ENCODE measurements at regions not wholly inside any gene's neighbourhood (a gene's known extent, or its start where the extent isn't known, plus 50 kb on each side); places are given as distances from the start of the nearest gene placed in this dataset.
"Not testable (repeated sequence)": the region's sequence is repeated elsewhere in the genome, so short reads cannot be mapped to it uniquely, and the experiment has no call there.

GRCh38 chr21:41585199-41585994 is 77.4 kb upstream of the TMPRSS2 start:
- DNase-seq (ENCODE audit: low read depth) = no peak

- DNase-seq (ENCODE audit: low read depth) = no peak
These were observed 76.7 kb upstream of the TMPRSS2 start for GRCh38 chr21:41584603-41585176.

GRCh38 chr21:41583274-41583790 is 75.4 kb upstream of the TMPRSS2 start:
- no peak for DNase-seq (ENCODE audit: low read depth)

- no peak for DNase-seq (ENCODE audit: low read depth)
These were observed 74.9 kb upstream of the TMPRSS2 start for GRCh38 chr21:41582866-41583265.

- no peak for DNase-seq (ENCODE audit: low read depth)
These were observed 74.4 kb upstream of the TMPRSS2 start for GRCh38 chr21:41582298-41582840.

DNA sequence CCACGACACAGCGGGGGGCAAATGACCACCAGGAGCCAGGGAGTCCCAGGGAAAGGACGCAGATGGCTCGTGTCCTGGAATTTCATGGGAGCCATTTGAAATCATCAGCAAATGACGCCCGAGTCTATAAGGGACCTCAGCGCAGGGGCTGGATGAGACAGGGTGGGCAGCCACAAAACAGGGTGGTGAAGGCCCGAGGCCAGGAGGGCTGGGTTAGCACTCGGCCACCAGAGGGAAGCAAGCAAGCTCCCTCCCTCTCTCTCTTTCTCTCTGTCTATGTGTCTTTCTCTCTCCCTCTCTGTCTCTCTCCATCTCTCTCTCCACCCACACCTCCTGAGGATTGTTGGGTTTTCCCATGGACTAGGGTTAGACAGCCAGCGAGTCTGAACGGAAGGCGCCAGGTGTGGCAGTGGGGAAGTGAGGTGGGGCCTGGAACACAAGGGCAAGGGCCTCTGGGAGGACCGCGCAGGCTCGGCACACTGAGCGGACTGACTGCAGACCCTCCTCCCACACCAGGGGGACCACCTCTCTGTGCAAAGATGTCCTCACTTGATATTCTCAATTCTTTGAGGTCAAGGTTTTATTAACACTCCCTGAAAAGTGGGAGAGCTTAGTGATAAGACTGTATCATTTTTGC is 73.8 kb upstream of the TMPRSS2 start:
- no peak for DNase-seq (ENCODE audit: low read depth)

DNA sequence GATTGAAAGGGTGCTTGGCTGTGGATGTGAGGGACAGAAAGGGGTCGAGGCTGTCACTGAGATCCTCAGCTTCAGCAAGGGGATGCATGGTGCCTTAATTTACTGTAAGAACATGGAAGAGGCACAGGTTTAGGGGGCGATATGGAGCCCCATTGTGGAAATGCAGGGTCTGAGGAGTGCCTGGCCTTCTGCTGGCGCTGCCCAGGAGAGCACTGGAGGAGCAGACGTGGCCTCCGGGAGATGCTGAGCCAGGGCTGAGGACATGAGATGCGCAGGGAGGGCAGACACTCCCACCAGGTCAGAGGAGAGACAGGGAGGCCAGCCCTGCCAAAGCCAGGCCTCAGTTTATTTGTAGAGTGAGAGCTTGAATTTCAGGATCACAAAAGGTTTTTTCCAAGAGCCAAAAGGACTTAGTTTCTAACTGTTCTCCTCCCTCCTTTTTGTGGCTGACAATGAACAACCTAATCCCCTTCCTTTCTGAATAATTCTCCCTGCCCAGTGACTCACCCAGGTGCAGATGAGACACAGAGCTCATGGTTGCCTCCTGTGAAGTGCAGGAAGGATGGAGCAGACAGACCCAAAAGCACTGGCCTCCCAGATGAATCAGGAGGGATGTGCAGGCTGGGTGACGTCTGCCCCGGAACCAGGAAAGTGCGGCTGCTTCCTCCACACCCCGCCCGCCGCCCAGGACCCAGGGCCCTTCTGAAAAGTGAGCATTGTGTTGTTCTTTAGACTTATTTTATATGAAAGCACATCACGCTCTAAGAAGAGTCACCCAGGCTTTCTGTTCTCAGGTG is 73.0 kb upstream of the TMPRSS2 start:
- no peak for DNase-seq (ENCODE audit: low read depth)

DNA sequence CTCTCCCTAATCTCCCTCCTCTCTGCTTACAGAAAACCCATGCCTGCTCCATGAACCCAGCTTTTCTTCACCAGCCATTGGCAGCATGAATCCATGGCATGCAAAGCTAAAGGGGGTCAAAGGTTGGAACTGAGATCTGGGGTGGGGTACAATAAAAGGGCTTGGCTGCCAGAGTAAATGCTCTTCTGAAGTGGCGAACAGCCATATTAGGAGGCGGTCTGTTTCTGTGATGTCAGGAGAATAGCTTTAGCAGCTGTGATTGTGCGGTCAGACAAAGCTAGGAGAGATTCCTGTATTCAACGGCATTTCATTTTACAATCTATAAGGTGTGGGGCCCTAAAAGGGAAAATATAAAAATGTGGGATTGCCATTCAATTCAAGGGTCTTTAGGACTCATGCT is 71.7 kb upstream of the TMPRSS2 start:
- no peak for DNase-seq (ENCODE audit: low read depth)

- DNase-seq (ENCODE audit: low read depth) = no peak
These were observed 70.8 kb upstream of the TMPRSS2 start for GRCh38 chr21:41578716-41579115.

DNA sequence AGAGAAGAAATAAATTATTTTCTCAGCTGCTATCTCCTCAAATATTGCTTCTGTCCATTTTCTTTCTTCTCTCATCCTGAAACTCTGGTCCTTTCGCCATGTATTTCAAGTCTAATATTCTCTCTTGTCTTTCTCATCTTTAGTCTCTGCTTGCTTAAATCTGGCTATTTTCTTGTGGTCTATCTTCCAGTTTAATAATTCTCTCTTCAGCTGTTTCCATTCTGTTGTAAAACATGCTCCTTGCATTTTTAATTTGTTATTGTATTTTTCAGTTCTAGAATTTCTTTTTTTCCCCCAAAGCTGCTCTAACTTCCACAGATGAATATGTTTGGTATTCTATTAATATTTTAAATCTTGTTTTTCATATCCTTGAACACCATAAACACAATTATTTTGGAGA is 70.1 kb upstream of the TMPRSS2 start:
- DNase-seq (ENCODE audit: low read depth) = no peak

- DNase-seq (ENCODE audit: low read depth) = no peak
These were observed 68.2 kb upstream of the TMPRSS2 start for GRCh38 chr21:41576013-41576615.

GRCh38 chr21:41573902-41574690 is 66.1 kb upstream of the TMPRSS2 start:
- no peak for DNase-seq (ENCODE audit: low read depth)

GRCh38 chr21:41571938-41572510 is 64.1 kb upstream of the TMPRSS2 start:
- DNase-seq (ENCODE audit: low read depth) = no peak

DNA sequence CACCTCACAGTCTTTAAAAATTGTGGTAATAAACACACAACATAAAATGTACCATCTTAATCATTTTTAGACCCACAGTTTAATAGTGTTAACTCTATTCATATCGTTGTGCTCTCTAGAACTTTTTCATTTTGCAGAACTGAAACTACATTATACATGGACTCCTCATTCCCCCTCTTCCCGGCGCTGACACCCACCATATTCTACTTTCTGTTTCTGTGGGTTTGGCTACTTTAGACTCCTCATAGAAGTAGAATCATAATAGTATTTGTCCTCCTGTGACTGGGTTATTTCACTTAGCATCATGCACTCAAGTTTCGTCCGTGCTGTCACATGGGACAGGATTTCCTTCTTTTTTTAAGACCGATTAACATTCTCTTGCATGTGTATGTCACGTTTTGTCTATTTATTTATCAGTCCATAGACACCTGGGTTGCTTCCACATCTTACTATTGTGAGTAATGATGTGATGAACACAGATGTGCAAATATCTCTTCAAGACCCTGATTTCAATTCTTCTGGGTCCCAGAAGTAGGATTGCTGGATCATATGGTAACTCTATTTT is 62.9 kb upstream of the TMPRSS2 start:
- no peak for DNase-seq (ENCODE audit: low read depth)

GRCh38 chr21:41568606-41569385 is 60.8 kb upstream of the TMPRSS2 start:
- no peak for DNase-seq (ENCODE audit: low read depth)

GRCh38 chr21:41567901-41568510 is 60.0 kb upstream of the TMPRSS2 start:
- DNase-seq (ENCODE audit: low read depth) = no peak

DNA sequence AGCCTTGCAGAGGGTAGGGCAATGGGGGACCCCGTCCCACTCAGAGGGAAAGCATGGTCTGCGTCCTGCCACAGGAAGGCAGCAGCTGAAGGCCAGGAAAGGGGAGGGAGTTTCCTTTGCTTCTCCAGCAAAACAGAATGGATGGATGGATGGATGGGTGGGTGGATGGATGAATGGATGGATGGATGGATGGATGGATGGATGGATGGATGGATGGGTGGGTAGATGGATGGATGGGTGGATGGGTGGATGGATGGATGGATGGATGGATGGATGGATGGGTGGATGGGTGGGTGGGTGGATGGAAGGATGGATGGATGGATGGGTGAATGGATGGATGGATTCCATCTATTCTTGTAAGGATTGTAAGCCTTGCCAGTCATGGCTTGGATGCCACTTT is 59.3 kb upstream of the TMPRSS2 start:
- not testable (repeated sequence) for DNase-seq (ENCODE audit: low read depth)

GRCh38 chr21:41566500-41567014 is 58.6 kb upstream of the TMPRSS2 start:
- DNase-seq (ENCODE audit: low read depth) = no peak

DNA sequence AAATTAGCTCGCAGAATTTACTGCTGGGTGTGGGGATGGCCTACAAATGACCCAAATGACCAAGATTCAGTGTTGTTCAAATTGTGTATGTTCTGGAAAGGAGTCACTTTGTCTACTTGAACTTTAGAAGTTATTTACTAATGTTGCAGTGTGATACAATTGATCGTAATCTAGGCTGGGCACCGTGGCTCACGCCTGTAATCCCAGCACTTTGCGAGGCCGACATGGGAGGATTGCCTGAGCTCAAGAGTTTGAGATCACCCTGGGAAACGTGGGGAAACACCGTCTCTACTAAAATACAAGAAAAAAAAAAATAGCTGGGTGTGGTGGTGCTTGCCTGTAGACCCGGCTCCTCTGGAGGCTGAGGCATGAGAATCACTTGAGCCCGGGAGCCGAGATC is 57.6 kb upstream of the TMPRSS2 start:
- no peak for DNase-seq (ENCODE audit: low read depth)
